GM20000 (cell line): ENCODE measurements at regions not wholly inside any gene's neighbourhood (a gene's known extent, or its start where the extent isn't known, plus 50 kb on each side); places are given as distances from the start of the nearest gene placed in this dataset.
"Not testable (repeated sequence)": the region's sequence is repeated elsewhere in the genome, so short reads cannot be mapped to it uniquely, and the experiment has no call there.

Source experiments
- DNase-seq: peaks from one replicate; pipeline ENCODE4 v3.0.0; 2012; ENCODE audit warnings: low spot score
- TF ChIP-seq, protein P1 (sequence below): IDR thresholded peaks from 2 replicates; pipeline ENCODE4 v1.5.1; 2012; ENCODE audit warnings: mild to moderate bottlenecking, control low read depth; ENCODE audit errors: extremely low read depth, missing control alignments

DNA sequence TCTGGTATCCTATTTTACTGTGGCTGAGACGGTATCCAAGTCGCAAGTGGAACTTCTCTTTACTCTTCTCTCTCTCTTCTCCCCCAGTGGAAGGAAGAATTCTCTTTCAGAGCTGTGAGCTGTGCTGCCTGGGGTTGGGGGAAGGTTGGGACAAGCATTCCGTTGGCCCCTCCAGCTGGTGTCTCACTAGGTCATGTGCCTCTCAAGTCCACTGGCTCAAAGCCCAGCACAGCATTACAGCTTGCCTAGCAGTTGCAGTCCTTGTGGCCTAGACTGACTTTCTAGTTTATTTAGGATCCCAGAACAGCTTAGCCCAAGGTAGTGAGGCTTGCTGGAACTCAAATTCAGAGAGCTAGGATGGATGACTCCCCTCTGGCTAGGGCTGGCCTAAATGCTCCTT is 76.1 kb upstream of the SPATA16 start:
- no peak for DNase-seq
- TF ChIP-seq, protein P1, sequence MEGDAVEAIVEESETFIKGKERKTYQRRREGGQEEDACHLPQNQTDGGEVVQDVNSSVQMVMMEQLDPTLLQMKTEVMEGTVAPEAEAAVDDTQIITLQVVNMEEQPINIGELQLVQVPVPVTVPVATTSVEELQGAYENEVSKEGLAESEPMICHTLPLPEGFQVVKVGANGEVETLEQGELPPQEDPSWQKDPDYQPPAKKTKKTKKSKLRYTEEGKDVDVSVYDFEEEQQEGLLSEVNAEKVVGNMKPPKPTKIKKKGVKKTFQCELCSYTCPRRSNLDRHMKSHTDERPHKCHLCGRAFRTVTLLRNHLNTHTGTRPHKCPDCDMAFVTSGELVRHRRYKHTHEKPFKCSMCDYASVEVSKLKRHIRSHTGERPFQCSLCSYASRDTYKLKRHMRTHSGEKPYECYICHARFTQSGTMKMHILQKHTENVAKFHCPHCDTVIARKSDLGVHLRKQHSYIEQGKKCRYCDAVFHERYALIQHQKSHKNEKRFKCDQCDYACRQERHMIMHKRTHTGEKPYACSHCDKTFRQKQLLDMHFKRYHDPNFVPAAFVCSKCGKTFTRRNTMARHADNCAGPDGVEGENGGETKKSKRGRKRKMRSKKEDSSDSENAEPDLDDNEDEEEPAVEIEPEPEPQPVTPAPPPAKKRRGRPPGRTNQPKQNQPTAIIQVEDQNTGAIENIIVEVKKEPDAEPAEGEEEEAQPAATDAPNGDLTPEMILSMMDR = no peak

DNA sequence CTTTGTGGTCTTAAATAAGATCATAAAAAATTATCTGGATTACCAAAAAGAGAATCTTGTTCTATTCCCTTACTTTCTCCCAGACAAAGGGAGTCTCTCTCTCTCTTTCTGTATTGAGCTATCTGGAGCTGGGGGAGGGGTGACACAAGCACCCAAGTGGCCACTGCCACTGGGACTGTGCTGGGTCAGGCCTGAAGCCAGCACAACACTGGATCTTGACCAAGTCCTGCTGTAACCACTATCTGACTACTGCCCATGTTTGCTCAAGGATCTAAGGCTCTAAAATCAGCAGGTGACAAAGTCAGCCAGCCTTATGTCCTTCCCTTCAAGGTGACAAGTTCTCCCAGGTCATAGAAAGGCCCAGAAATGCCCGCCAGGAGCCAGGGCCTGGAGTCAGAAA is 75.0 kb upstream of the SPATA16 start:
- TF ChIP-seq, protein P1 = no peak
- DNase-seq = no peak

DNA sequence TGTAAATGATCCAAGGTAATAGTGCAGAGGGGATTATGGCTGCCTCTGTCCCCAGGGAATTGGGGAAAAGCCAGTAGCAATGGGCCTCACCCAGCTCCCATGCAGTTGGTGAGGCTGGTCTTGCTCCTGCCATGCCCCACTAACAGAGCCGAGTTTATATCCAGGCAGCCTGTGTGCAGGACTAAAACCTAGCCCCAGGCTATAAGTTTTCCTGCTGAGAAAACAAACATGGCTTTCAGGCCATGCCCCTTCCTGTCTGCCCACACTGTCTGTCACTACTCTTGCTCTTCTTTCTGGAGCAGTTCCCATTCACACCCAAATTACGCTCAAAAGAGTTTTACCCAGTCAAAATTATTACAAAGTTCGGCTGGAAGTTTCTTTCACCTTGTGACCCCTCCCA is 73.5 kb upstream of the SPATA16 start:
- TF ChIP-seq, protein P1 = no peak
- DNase-seq = no peak

DNA sequence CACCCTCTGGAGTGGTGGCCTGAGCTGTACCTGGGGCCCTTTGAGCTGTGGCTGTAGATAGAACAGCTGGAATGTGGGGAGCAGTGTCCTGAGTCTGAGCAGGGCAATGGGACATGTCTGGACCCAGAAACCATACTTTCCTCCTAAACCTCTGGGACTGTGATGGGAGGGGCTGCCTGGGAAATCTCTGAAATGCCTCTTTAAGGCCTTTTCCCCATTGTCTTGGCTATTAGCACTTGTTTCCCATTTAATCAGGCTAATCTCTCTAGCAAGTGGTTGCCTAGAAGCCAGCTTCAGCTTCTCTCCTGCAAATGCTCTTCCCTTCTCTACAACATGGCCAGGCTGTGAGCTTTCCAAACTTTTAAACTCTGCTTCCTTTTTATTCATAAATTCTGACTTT is 58.5 kb upstream of the SPATA16 start:
- DNase-seq = no peak

DNA sequence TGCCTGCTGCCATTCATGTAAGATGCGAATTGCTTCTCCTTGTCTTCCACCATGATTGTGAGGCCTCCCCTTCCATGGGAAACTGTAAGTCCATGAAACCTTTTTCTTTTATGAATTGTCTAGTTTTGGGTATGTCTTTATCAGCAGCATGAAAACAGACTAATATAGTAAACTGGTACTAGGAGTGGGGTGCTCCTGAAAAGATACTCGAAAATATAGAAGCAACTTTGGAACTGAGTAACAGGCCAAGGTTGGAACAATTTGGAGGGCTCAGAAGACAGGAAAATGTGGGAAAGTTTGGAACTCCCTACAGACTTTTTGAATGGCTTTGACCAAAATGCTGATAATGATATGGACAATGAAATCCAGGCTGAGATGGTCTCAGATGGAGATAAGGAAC is 53.8 kb upstream of the SPATA16 start:
- DNase-seq = not testable (repeated sequence)

More for the DNA sequence above, 58.5 kb upstream of the SPATA16 start:
- TF ChIP-seq, protein P1 = no peak

DNA sequence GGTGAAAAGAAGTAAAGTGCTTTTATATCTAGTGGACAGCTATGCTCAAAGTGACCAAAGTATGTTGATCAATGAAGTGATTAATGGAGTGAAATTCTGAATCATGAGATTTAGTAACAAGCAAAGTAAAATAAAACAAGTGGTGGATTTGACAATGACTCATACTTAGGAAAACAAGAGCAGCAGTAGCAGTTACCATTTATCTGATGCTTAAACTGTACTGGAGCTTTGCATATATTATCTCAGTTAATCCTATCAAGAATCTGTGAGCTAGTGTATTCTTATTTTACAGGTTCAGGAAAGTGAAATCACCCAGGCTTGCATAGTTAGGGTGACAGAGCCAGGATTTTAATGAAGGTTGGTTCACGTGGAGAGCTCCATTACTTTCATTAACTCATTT is 50.6 kb upstream of the SPATA16 start:
- DNase-seq = no peak
- TF ChIP-seq, protein P1 = no peak
